PC-9 (cell line): ENCODE measurements at regions not wholly inside any gene's neighbourhood (a gene's known extent, or its start where the extent isn't known, plus 50 kb on each side); places are given as distances from the start of the nearest gene placed in this dataset.

Source experiments
- BruUV-seq: library from RNA; stranded (reverse); fragments of 400-500 nt; replicated peaks from 2 replicates; lab custom pipeline; 2021; lab: Mats Ljungman, UMichigan
- CTCF ChIA-PET: fragments of 300-600 bp; sonication (Branson Sonifier 250); formaldehyde crosslinking; loops from one replicate; lab custom pipeline; 2022; ENCODE audit warnings: antibody characterized with exemption; lab: Charles Lee
- POLR2A ChIA-PET: fragments of 300-600 bp; sonication (Branson Sonifier 250); formaldehyde crosslinking; loops from one replicate; lab custom pipeline; 2022; ENCODE audit warnings: antibody characterized with exemption; ENCODE audit not compliant: unreplicated experiment; lab: Charles Lee
- DNase-seq, 2 experiments: peaks; one replicate each; pipeline versions ENCODE4 v3.0.0 to v3.0.0-alpha.2; 2015 to 2022; ENCODE audit warnings: mixed read lengths in 1 of 2
- H2AFZ ChIP-seq: fragments of 200-600 bp; sonication (generic); 2 replicates; pipeline ENCODE4 v1.8.1; 2017; ENCODE audit warnings: antibody characterized with exemption
- H3F3A ChIP-seq: fragments of 200-600 bp; sonication (generic); 2 replicates; pipeline ENCODE4 v1.8.1; 2017; ENCODE audit warnings: antibody characterized with exemption, mild to moderate bottlenecking, low read depth; ENCODE audit not compliant: insufficient read depth
- H3K27ac ChIP-seq: fragments of 200-600 bp; sonication (generic); 2 replicates; pipeline ENCODE4 v1.6.1; 2016; ENCODE audit warnings: mixed run types
- H3K27me3 ChIP-seq: fragments of 200-600 bp; sonication (generic); 2 replicates; pipeline ENCODE4 v1.6.1; 2016; ENCODE audit warnings: low read depth, mixed run types; ENCODE audit not compliant: insufficient read depth
- H3K36me3 ChIP-seq: fragments of 200-600 bp; sonication (generic); 2 replicates; pipeline ENCODE4 v1.6.1; 2016; ENCODE audit warnings: low read depth, mixed run types
- H3K4me1 ChIP-seq: fragments of 200-600 bp; sonication (generic); replicated peaks from 2 replicates; pipeline ENCODE4 v1.6.1; 2016; ENCODE audit warnings: mixed run types; ENCODE audit not compliant: insufficient read depth
- H3K4me2 ChIP-seq: fragments of 200-600 bp; sonication (generic); 2 replicates; pipeline ENCODE4 v1.6.1; 2017; ENCODE audit warnings: mixed run types
- H3K4me3 ChIP-seq: fragments of 200-600 bp; sonication (generic); 2 replicates; pipeline ENCODE4 v1.6.1; 2016; ENCODE audit warnings: mixed run types
- H3K79me2 ChIP-seq: fragments of 200-600 bp; sonication (generic); 2 replicates; pipeline ENCODE4 v1.6.1; 2017; ENCODE audit warnings: low read depth, mixed run types
- H3K9me2 ChIP-seq: fragments of 200-600 bp; sonication (generic); 2 replicates; pipeline ENCODE4 v1.8.1; 2017; ENCODE audit warnings: mild to moderate bottlenecking; ENCODE audit not compliant: insufficient read depth
- H3K9me3 ChIP-seq: fragments of 200-600 bp; sonication (generic); 2 replicates; pipeline ENCODE4 v1.8.1; 2016; ENCODE audit warnings: low read depth; ENCODE audit not compliant: insufficient read depth
- H4K20me1 ChIP-seq: fragments of 200-600 bp; sonication (generic); 2 replicates; pipeline ENCODE4 v1.8.1; 2017; ENCODE audit not compliant: insufficient read depth
- EZH2 ChIP-seq: fragments of 200-600 bp; sonication (generic); IDR thresholded peaks from 2 replicates; pipeline ENCODE4 v1.8.0; 2017; ENCODE audit warnings: antibody characterized with exemption, low read depth
- intact Hi-C: fragments of 100-400 bp; cut with micrococcal nuclease; formaldehyde crosslinking; loops from one replicate; pipeline ENCODE4 v1.10.0; 2022; ENCODE audit not compliant: unreplicated experiment
- TF ChIP-seq, protein P1 (sequence below): fragments of 200-600 bp; sonication (generic); conservative IDR thresholded peaks from 2 replicates; pipeline ENCODE4 v1.6.1; 2017; ENCODE audit warnings: mixed run types, antibody characterized with exemption, mild to moderate bottlenecking, moderate library complexity

GRCh38 chrX:113804819-113805218 is 779.1 kb upstream of the HTR2C start:
- no peak for DNase-seq
- Histone ChIP-seq H3K4me3 (no peak overlapping the region), H3K79me2 (no peaks in the 10 kb centered on the region), H3K27me3 (no peaks in the 10 kb centered on the region), H3K36me3 (no peaks in the 10 kb centered on the region), H3K27ac (no peak overlapping the region), H3K4me2 (no peak overlapping the region), H3F3A (peaks cover 6% of the 10 kb centered on the region; the same call in 1 of the 2 replicates), H3K9me3 (no peaks in the 10 kb centered on the region), H2AFZ (peak overlapping the region; percentile 40; the same call in 1 of the 2 replicates), H4K20me1 (no peaks in the 10 kb centered on the region), H3K4me1 (peaks cover 10% of the 10 kb centered on the region), H3K9me2 (no peaks in the 10 kb centered on the region)
- no TSS peak for BruUV-seq
- POLR2A ChIA-PET: no interaction called here
- TF ChIP-seq, protein P1, sequence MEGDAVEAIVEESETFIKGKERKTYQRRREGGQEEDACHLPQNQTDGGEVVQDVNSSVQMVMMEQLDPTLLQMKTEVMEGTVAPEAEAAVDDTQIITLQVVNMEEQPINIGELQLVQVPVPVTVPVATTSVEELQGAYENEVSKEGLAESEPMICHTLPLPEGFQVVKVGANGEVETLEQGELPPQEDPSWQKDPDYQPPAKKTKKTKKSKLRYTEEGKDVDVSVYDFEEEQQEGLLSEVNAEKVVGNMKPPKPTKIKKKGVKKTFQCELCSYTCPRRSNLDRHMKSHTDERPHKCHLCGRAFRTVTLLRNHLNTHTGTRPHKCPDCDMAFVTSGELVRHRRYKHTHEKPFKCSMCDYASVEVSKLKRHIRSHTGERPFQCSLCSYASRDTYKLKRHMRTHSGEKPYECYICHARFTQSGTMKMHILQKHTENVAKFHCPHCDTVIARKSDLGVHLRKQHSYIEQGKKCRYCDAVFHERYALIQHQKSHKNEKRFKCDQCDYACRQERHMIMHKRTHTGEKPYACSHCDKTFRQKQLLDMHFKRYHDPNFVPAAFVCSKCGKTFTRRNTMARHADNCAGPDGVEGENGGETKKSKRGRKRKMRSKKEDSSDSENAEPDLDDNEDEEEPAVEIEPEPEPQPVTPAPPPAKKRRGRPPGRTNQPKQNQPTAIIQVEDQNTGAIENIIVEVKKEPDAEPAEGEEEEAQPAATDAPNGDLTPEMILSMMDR: no peak
- TF ChIP-seq EZH2: no peak
- CTCF ChIA-PET: no interaction called here
- intact Hi-C loops: no loop called here

GRCh38 chrX:113804291-113804690 is 779.6 kb upstream of the HTR2C start:
- H3F3A ChIP-seq: peaks cover 6% of the 10 kb centered on the region; the same call in 1 of the 2 replicates
- intact Hi-C loops: no loop called here
- no peaks in the 10 kb centered on the region for H4K20me1 ChIP-seq
- H2AFZ ChIP-seq: peak overlapping the region; percentile 40; the same call in 1 of the 2 replicates
- H3K79me2 ChIP-seq: no peaks in the 10 kb centered on the region
- no peaks in the 10 kb centered on the region for H3K9me3 ChIP-seq
- ChIA-PET POLR2A (no interaction called here), CTCF (no interaction called here)
- H3K36me3 ChIP-seq: no peaks in the 10 kb centered on the region
- H3K4me1 ChIP-seq: peaks cover 10% of the 10 kb centered on the region
- no peak overlapping the region for H3K27ac ChIP-seq
- no peaks in the 10 kb centered on the region for H3K9me2 ChIP-seq
- no peaks in the 10 kb centered on the region for H3K27me3 ChIP-seq
- BruUV-seq: no TSS peak
- no peak overlapping the region for H3K4me3 ChIP-seq
- no peak for DNase-seq
- TF ChIP-seq EZH2: no peak
- TF ChIP-seq, protein P1: no peak
- H3K4me2 ChIP-seq: no peak overlapping the region

DNA sequence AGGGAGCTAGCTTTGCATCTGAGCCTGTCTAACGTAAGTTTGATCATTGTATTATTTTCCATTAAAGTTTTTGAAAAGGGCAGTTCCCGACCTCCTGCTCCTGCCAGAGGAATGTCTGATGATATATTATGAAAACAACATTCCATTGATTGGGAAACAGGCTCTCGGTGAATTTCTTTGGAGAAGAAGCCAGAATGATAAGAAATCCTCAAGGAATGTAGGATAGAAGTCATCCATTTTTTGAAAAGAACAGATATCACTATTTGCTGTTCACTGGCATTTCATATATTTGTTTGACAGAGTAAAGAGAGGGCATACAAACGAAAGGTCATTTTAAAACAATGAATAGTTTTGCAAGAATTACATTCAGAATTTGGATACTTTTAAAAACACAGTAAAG is 781.0 kb upstream of the HTR2C start:
- Histone ChIP-seq H3K4me1 (peaks cover 10% of the 10 kb centered on the region), H3K27me3 (no peaks in the 10 kb centered on the region), H3K4me2 (peak overlapping the region; percentile 11; the same call in 1 of the 2 replicates), H2AFZ (no peak overlapping the region; the same call in 1 of the 2 replicates), H4K20me1 (no peaks in the 10 kb centered on the region), H3K4me3 (no peak overlapping the region), H3K9me3 (no peaks in the 10 kb centered on the region), H3K36me3 (no peaks in the 10 kb centered on the region), H3K9me2 (no peaks in the 10 kb centered on the region), H3K79me2 (no peaks in the 10 kb centered on the region), H3F3A (peaks cover 6% of the 10 kb centered on the region; the same call in 1 of the 2 replicates), H3K27ac (no peak overlapping the region)
- no TSS peak for BruUV-seq
- POLR2A ChIA-PET: no interaction called here
- no peak for DNase-seq
- intact Hi-C loops: no loop called here
- TF ChIP-seq EZH2: no peak
- CTCF ChIA-PET: no interaction called here

DNA sequence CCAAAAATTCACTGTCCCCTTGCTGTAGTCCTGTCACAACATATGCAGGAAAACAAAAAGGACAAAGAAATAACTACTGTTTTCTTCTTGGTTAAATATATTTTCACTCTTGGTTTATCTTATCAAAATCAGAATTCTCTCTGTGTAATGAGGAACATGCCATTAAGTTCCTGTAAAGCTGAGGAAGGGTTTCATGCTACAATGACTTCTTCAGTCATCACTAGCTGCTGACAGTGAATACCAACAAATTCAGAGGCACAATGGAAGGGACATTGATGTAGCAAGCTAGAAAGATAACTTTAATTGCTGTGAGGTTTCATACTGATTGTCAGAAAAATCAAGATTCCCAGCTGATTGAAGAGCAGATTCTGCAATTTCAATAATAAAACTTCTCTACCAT is 782.9 kb upstream of the HTR2C start:
- Histone ChIP-seq H3K36me3 (no peaks in the 10 kb centered on the region), H3K27me3 (no peaks in the 10 kb centered on the region), H3K4me2 (no peak overlapping the region), H3K27ac (no peak overlapping the region), H3K4me3 (no peak overlapping the region), H3F3A (peaks cover 6% of the 10 kb centered on the region; the same call in 1 of the 2 replicates), H3K79me2 (no peaks in the 10 kb centered on the region), H2AFZ (no peak overlapping the region), H4K20me1 (no peaks in the 10 kb centered on the region), H3K9me2 (no peaks in the 10 kb centered on the region), H3K9me3 (no peaks in the 10 kb centered on the region), H3K4me1 (peaks cover 10% of the 10 kb centered on the region)
- no peak for TF ChIP-seq EZH2
- TF ChIP-seq, protein P1: no peak
- CTCF ChIA-PET: no interaction called here
- intact Hi-C loops: no loop called here
- POLR2A ChIA-PET: no interaction called here
- DNase-seq: no peak
- no TSS peak for BruUV-seq
